B cell (primary cell): ENCODE measurements at regions not wholly inside any gene's neighbourhood (a gene's known extent, or its start where the extent isn't known, plus 50 kb on each side); places are given as distances from the start of the nearest gene placed in this dataset.

Experiments
- ATAC-seq: fragments of 200-7000 bp; cut with Tn5 transposase; one replicate; pipeline ENCODE4 v1.10.0; 2021; ENCODE audit warnings: low read depth, mild to moderate bottlenecking, moderate number of reproducible peaks, moderate library complexity
- CTCF ChIA-PET: fragments of 350-600 bp; sonication (Branson Sonifier 250); formaldehyde crosslinking; loops from one replicate; lab custom pipeline; 2021; ENCODE audit warnings: antibody characterized with exemption, inconsistent platforms; lab: Charles Lee
- POLR2A ChIA-PET: fragments of 350-600 bp; sonication (Branson Sonifier 250); formaldehyde crosslinking; loops from one replicate; lab custom pipeline; 2021; ENCODE audit warnings: antibody characterized with exemption; lab: Charles Lee
- DNase-seq: peaks from one replicate; pipeline ENCODE4 v3.0.0; 2013
- H2AFZ ChIP-seq: 2 replicates; pipeline ENCODE4 v1.6.1; 2012; ENCODE audit warnings: mild to moderate bottlenecking, low read depth, low read length; ENCODE audit not compliant: insufficient read depth, poor library complexity, severe bottlenecking
- H3K27ac ChIP-seq, 2 donors: 1 replicate in 1 of 2; 2 replicates in 1 of 2; pipeline ENCODE4 v1.5.1; 2012 to 2013; ENCODE audit warnings: low read length in 2 of 2, mild to moderate bottlenecking in 2 of 2, moderate library complexity in 1 of 2
- H3K27me3 ChIP-seq, 4 experiments: fragments of 200-600 bp in 1 of 4; sonication (generic) in 1 of 4; replicated peaks in 1 of 4; 1 replicate in 2 of 4; 2 replicates in 2 of 4; pipeline versions ENCODE4 v1.6.1 to v1.7.0; 2013 to 2016; ENCODE audit warnings: low read length in 3 of 4, mild to moderate bottlenecking in 2 of 4, mixed read lengths in 1 of 4, moderate library complexity in 1 of 4; ENCODE audit not compliant: insufficient read depth in 4 of 4, control insufficient read depth in 3 of 4; ENCODE audit errors: control extremely low read depth in 1 of 4
- H3K36me3 ChIP-seq, 2 experiments: replicated peaks in 1 of 2; 1 replicate in 1 of 2; 2 replicates in 1 of 2; pipeline versions ENCODE4 v1.6.1 to v1.7.1; 2013; ENCODE audit warnings: low read length in 1 of 2; ENCODE audit not compliant: insufficient read depth in 2 of 2, control insufficient read depth in 1 of 2; ENCODE audit errors: control extremely low read depth in 1 of 2, extremely low read depth in 1 of 2
- H3K4me1 ChIP-seq, 2 donors: fragments of 200-600 bp in 1 of 2; sonication (generic) in 1 of 2; 1 replicate in 1 of 2; 2 replicates in 1 of 2; pipeline versions ENCODE4 v1.5.1 to v1.6.1; 2013 to 2017; ENCODE audit warnings: low read length in 2 of 2; ENCODE audit not compliant: control insufficient read depth in 2 of 2, insufficient read depth in 2 of 2
- H3K4me2 ChIP-seq: replicated peaks from 2 replicates; pipeline ENCODE3; 2012; ENCODE audit warnings: mild to moderate bottlenecking, low read depth, low read length; ENCODE audit not compliant: poor library complexity, severe bottlenecking
- H3K4me3 ChIP-seq, 5 experiments: fragments of 200-600 bp in 1 of 5; sonication (generic) in 1 of 5; 1 replicate in 3 of 5; 2 replicates in 2 of 5; pipeline versions ENCODE4 v1.5.1 to v1.7.0; 2011 to 2016; ENCODE audit warnings: low read length in 4 of 5, mild to moderate bottlenecking in 4 of 5, low read depth in 2 of 5, control low read depth in 1 of 5, moderate library complexity in 1 of 5; ENCODE audit not compliant: insufficient read depth in 1 of 5; ENCODE audit errors: control extremely low read depth in 1 of 5, extremely low read depth in 1 of 5
- H3K79me2 ChIP-seq: fragments of 200-600 bp; sonication (generic); one replicate; pipeline ENCODE4 v1.6.0; 2016; ENCODE audit warnings: low read length; ENCODE audit not compliant: control insufficient read depth, insufficient read depth
- H3K9ac ChIP-seq: fragments of 200-600 bp; sonication (generic); 2 replicates; pipeline ENCODE4 v1.6.1; 2017; ENCODE audit warnings: mild to moderate bottlenecking, low read length, moderate library complexity
- H3K9me3 ChIP-seq, 3 donors: one replicate each; pipeline versions ENCODE4 v1.6.1 to v1.7.1; 2013; ENCODE audit warnings: low read length in 2 of 3; ENCODE audit not compliant: control insufficient read depth in 2 of 3, insufficient read depth in 1 of 3; ENCODE audit errors: control extremely low read depth in 1 of 3
- H4K20me1 ChIP-seq: 2 replicates; pipeline ENCODE4 v1.6.0; 2012; ENCODE audit warnings: mild to moderate bottlenecking, low read length; ENCODE audit not compliant: insufficient read depth, control insufficient read depth, poor library complexity, severe bottlenecking
- H3K27ac Mint-ChIP-seq: one replicate; pipeline ENCODE4 v1.8.0; 2021; ENCODE audit warnings: mixed read lengths
- H3K27me3 Mint-ChIP-seq: one replicate; pipeline ENCODE4 v1.8.0; 2021; ENCODE audit warnings: mixed read lengths
- H3K4me1 Mint-ChIP-seq: one replicate; pipeline ENCODE4 v1.8.0; 2021; ENCODE audit warnings: mixed read lengths
- H3K4me3 Mint-ChIP-seq: one replicate; pipeline ENCODE4 v1.8.0; 2021; ENCODE audit warnings: mixed read lengths
- H3K9me3 Mint-ChIP-seq: one replicate; pipeline ENCODE4 v1.8.0; 2022; ENCODE audit warnings: mixed read lengths; ENCODE audit not compliant: insufficient read depth
- CTCF ChIP-seq: fragments of 200-600 bp; IDR thresholded peaks from one replicate; pipeline ENCODE4 v1.8.0; 2022; ENCODE audit warnings: antibody characterized with exemption, mild to moderate bottlenecking
- EZH2 ChIP-seq: IDR thresholded peaks from 2 replicates; pipeline ENCODE4 v1.6.1; 2012; ENCODE audit warnings: borderline replicate concordance, low read depth, mild to moderate bottlenecking, moderate library complexity, low read length; ENCODE audit not compliant: insufficient read depth, poor library complexity, severe bottlenecking
- WGBS: methylation state at CpG from one replicate; pipeline ENCODE4 v1.1.5; 2013; ENCODE audit warnings: missing lambda C conversion rate; ENCODE audit not compliant: insufficient coverage; 5-methylcytosine and 5-hydroxymethylcytosine counted together
- intact Hi-C: fragments of 100-400 bp; cut with micrococcal nuclease; formaldehyde crosslinking; loops from one replicate; pipeline ENCODE4 v1.10.0; 2022

GRCh38 chr2:118661179-118661578, 186.3 kb downstream of the EN1 start:
- CTCF ChIA-PET, result no interaction called here
- Mint-ChIP-seq H3K27me3 (no peaks in the 10 kb centered on the region), H3K4me1 (no peaks in the 10 kb centered on the region), H3K9me3 (peaks cover 3% of the 10 kb centered on the region), H3K4me3 (no peak overlapping the region), H3K27ac (no peak overlapping the region)
- Histone ChIP-seq H3K36me3 (no peaks in the 10 kb centered on the region), H3K27me3 (no peaks in the 10 kb centered on the region), H3K9ac (no peak overlapping the region), H3K79me2 (no peaks in the 10 kb centered on the region), H3K4me3 (no peak overlapping the region), H2AFZ (no peak overlapping the region), H3K9me3 (no peaks in the 10 kb centered on the region), H3K4me1 (no peaks in the 10 kb centered on the region), H4K20me1 (no peaks in the 10 kb centered on the region), H3K4me2 (no peak overlapping the region), H3K27ac (no peak overlapping the region)
- no peak for TF ChIP-seq EZH2
- TF ChIP-seq CTCF, result no peak
- intact Hi-C loops, result no loop called here
- WGBS, result 71% methylated on average over 1 of the region's 2 CpGs
- POLR2A ChIA-PET, result no interaction called here
- ATAC-seq (no peak), DNase-seq (no peak)

- H3K9me3 Mint-ChIP-seq, result peaks cover 3% of the 10 kb centered on the region
- no peaks in the 10 kb centered on the region for H3K4me1 ChIP-seq
- H3K27me3 Mint-ChIP-seq, result no peaks in the 10 kb centered on the region
- CTCF ChIA-PET, result no interaction called here
- no peak overlapping the region for H2AFZ ChIP-seq
- H3K27me3 ChIP-seq, result no peaks in the 10 kb centered on the region
- no CpG with 5 or more reads among the region's 3 CpGs for WGBS
- H3K4me1 Mint-ChIP-seq, result no peaks in the 10 kb centered on the region
- no peaks in the 10 kb centered on the region for H3K9me3 ChIP-seq
- no peaks in the 10 kb centered on the region for H3K79me2 ChIP-seq
- H3K4me2 ChIP-seq, result no peak overlapping the region
- no peak for DNase-seq
- H4K20me1 ChIP-seq, result no peaks in the 10 kb centered on the region
- no peak for ATAC-seq
- no peak overlapping the region for H3K4me3 Mint-ChIP-seq
- no peak overlapping the region for H3K9ac ChIP-seq
- H3K36me3 ChIP-seq, result no peaks in the 10 kb centered on the region
- TF ChIP-seq CTCF (no peak), EZH2 (no peak)
- no peak overlapping the region for H3K4me3 ChIP-seq
- intact Hi-C loops, result no loop called here
- POLR2A ChIA-PET, result no interaction called here
- no peak overlapping the region for H3K27ac Mint-ChIP-seq
- H3K27ac ChIP-seq, result no peak overlapping the region
Observed at GRCh38 chr2:118658596-118659198, 188.8 kb downstream of the EN1 start.
